GM23338 (cell line): ENCODE measurements at regions not wholly inside any gene's neighbourhood (a gene's known extent, or its start where the extent isn't known, plus 50 kb on each side); places are given as distances from the start of the nearest gene placed in this dataset.

Experiments used
- ATAC-seq: fragments of 200-7000 bp; cut with Tn5 transposase; 3 replicates; pipeline ENCODE4 v1.9.1; 2020
- DNase-seq: peaks from one replicate; pipeline ENCODE4 v3.0.0-alpha.2; 2015; ENCODE audit warnings: low spot score
- H2AFZ ChIP-seq: fragments of 200-600 bp; sonication (generic); 2 replicates; pipeline ENCODE4 v1.8.0; 2016; ENCODE audit warnings: antibody characterized with exemption, mild to moderate bottlenecking, moderate library complexity
- H3F3A ChIP-seq: fragments of 200-600 bp; sonication (generic); replicated peaks from 2 replicates; pipeline ENCODE4 v1.8.0; 2017; ENCODE audit warnings: antibody characterized with exemption, mixed run types, low read depth
- H3K27ac ChIP-seq: fragments of 200-600 bp; sonication (generic); 2 replicates; pipeline ENCODE4 v1.6.1; 2016; ENCODE audit warnings: low read depth
- H3K27me3 ChIP-seq: fragments of 200-600 bp; sonication (generic); 2 replicates; pipeline ENCODE4 v1.8.0; 2016; ENCODE audit warnings: mild to moderate bottlenecking, mixed run types, moderate library complexity; ENCODE audit not compliant: insufficient read depth
- H3K36me3 ChIP-seq: fragments of 200-600 bp; sonication (generic); 2 replicates; pipeline ENCODE4 v1.8.0; 2016; ENCODE audit warnings: mild to moderate bottlenecking; ENCODE audit not compliant: insufficient read depth
- H3K4me1 ChIP-seq: fragments of 200-600 bp; sonication (generic); 2 replicates; pipeline ENCODE4 v1.8.0; 2016; ENCODE audit warnings: mild to moderate bottlenecking, moderate library complexity; ENCODE audit not compliant: insufficient read depth
- H3K4me2 ChIP-seq: fragments of 200-600 bp; sonication (generic); 2 replicates; pipeline ENCODE4 v1.7.1; 2017; ENCODE audit warnings: mixed run types
- H3K4me3 ChIP-seq: fragments of 200-600 bp; sonication (generic); 2 replicates; pipeline ENCODE4 v1.6.1; 2016; ENCODE audit warnings: mixed run types
- H3K79me2 ChIP-seq: fragments of 200-600 bp; sonication (generic); replicated peaks from 2 replicates; pipeline ENCODE4 v1.8.0; 2017; ENCODE audit warnings: mild to moderate bottlenecking; ENCODE audit not compliant: insufficient read depth
- H3K9me2 ChIP-seq: fragments of 200-600 bp; sonication (generic); 2 replicates; pipeline ENCODE4 v1.8.0; 2017; ENCODE audit not compliant: insufficient read depth
- H4K20me1 ChIP-seq: fragments of 200-600 bp; sonication (generic); replicated peaks from 2 replicates; pipeline ENCODE4 v1.8.0; 2017; ENCODE audit warnings: mild to moderate bottlenecking; ENCODE audit not compliant: insufficient read depth
- H3K27ac Mint-ChIP-seq: 2 replicates; pipeline ENCODE4 v1.8.0; 2020; ENCODE audit warnings: inconsistent platforms, mild to moderate bottlenecking, moderate library complexity, mixed read lengths
- H3K27me3 Mint-ChIP-seq: 3 replicates; pipeline ENCODE4 v1.8.0; 2022; ENCODE audit warnings: low read depth, mild to moderate bottlenecking, moderate library complexity, mixed read lengths, inconsistent platforms; ENCODE audit not compliant: insufficient read depth, poor library complexity
- H3K36me3 Mint-ChIP-seq: 3 replicates; pipeline ENCODE4 v1.8.0; 2021; ENCODE audit warnings: low read depth, mild to moderate bottlenecking, inconsistent platforms, moderate library complexity, mixed read lengths
- H3K4me1 Mint-ChIP-seq: 3 replicates; pipeline ENCODE4 v1.8.0; 2020; ENCODE audit warnings: mild to moderate bottlenecking, inconsistent platforms, mixed read lengths
- H3K4me3 Mint-ChIP-seq: 3 replicates; pipeline ENCODE4 v1.8.0; 2021; ENCODE audit warnings: moderate library complexity, mild to moderate bottlenecking, inconsistent platforms, mixed read lengths
- H3K9me3 Mint-ChIP-seq: 3 replicates; pipeline ENCODE4 v1.8.0; 2020; ENCODE audit warnings: moderate library complexity, mild to moderate bottlenecking, inconsistent platforms, mixed read lengths
- CREB1 ChIP-seq: fragments of 250-450 bp; sonication (Bioruptor Pico); IDR thresholded peaks from 2 replicates; pipeline ENCODE4 v1.5.0; 2020; ENCODE audit warnings: low read depth, mild to moderate bottlenecking, moderate library complexity
- JUNB ChIP-seq: IDR thresholded peaks from one replicate; pipeline ENCODE4 v1.6.1; 2016; ENCODE audit warnings: antibody characterized with exemption; ENCODE audit not compliant: unreplicated experiment
- NANOG ChIP-seq: IDR thresholded peaks from 2 replicates; pipeline ENCODE4 v1.6.1; 2016; ENCODE audit warnings: antibody characterized with exemption, borderline replicate concordance
- POLR2AphosphoS5 ChIP-seq: IDR thresholded peaks from 2 replicates; pipeline ENCODE4 v1.6.1; 2016; ENCODE audit warnings: antibody characterized with exemption, low read depth
- STAT1 ChIP-seq: IDR thresholded peaks from one replicate; pipeline ENCODE4 v1.6.1; 2016; ENCODE audit warnings: antibody characterized with exemption; ENCODE audit not compliant: unreplicated experiment
- ZNF114 ChIP-seq: fragments of 250-450 bp; sonication (Bioruptor Pico); IDR thresholded peaks from 2 replicates; pipeline ENCODE4 v1.5.0; 2020; ENCODE audit warnings: mild to moderate bottlenecking, moderate library complexity
- ZNF331 ChIP-seq: fragments of 250-450 bp; sonication (Bioruptor Pico); IDR thresholded peaks from 2 replicates; pipeline ENCODE4 v1.5.0; 2020; ENCODE audit warnings: low read depth, mild to moderate bottlenecking, moderate library complexity
- TF ChIP-seq, protein P1 (sequence below): IDR thresholded peaks from one replicate; pipeline ENCODE4 v1.6.1; 2018; ENCODE audit warnings: antibody characterized with exemption; ENCODE audit not compliant: unreplicated experiment
- TF ChIP-seq, protein P2 (sequence below), 2 experiments: fragments of 200-600 bp in 1 of 2; sonication (generic) in 1 of 2; conservative IDR thresholded peaks; 2 replicates each; pipeline versions ENCODE4 v1.5.1 to v1.6.1; 2016 to 2017; ENCODE audit warnings: antibody characterized with exemption in 2 of 2, low read depth in 2 of 2, mild to moderate bottlenecking in 2 of 2, moderate library complexity in 1 of 2

DNA sequence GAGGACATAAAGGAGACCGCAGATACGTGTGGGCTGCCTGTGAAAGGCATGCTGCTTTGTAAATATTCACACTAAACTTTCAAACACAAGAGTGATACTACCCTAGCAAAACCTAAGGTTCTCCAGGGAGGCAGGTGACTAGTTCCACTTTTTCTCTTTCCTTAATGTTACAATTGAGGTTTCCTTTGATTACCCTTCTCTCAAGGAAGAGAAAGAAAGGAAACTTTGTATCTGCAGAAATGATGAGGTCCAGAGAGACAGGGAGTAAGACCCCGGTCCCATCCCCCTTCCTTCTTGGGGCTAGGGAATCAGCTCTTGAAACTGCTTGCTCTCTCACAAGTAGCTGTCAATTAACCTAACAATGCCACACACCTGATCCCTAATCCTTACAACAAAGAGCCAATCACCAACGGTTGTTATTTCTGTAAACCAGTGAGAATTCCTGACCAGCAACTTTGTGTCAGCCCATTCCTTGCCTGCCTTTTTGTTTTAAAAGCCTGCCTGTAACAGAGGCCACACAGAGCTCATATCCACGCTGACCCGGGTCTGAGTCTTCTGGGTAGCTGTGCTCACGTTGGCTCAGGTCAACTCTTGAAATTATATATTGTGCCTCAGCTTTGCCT, 754.8 kb upstream of the FRG1 start:
- peak; percentile 98 for ATAC-seq
- no peak overlapping the region for H3K4me3 ChIP-seq

DNA sequence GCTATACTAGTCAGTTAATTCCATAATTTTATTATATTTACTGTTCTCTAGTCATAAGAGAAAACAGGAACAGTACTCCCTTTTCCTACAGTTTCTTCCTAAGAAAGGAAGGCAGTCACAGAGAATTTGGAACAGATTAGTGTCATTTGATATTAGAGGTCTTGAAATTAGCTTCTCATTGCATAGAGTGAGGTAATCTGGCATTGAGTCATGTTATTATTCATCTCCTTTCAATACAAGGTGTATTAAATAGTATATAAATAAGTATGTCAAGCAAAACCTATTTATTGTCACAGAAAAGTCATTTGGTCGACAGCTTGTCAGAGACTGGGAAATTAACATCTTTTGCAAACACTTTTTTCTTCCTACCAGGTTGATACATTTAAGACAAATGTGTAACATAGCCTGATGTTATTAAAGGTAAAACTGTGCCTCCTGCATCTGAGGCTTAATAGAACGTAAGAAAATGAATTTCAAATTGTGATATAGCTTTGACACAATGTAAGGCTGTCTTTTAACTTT, 753.1 kb upstream of the FRG1 start:
- Mint-ChIP-seq H3K9me3 (peaks cover 42% of the 10 kb centered on the region), H3K27me3 (peaks cover 3% of the 10 kb centered on the region), H3K4me1 (peaks cover 30% of the 10 kb centered on the region), H3K36me3 (peaks cover 35% of the 10 kb centered on the region), H3K27ac (no peak overlapping the region), H3K4me3 (no peak overlapping the region)
- Histone ChIP-seq H3K27me3 (no peaks in the 10 kb centered on the region), H3K4me1 (peaks cover 18% of the 10 kb centered on the region), H3K79me2 (no peaks in the 10 kb centered on the region), H3F3A (no peaks in the 10 kb centered on the region), H3K4me3 (no peak overlapping the region), H3K36me3 (peaks cover 4% of the 10 kb centered on the region; the same call in 1 of the 2 replicates), H4K20me1 (no peaks in the 10 kb centered on the region), H2AFZ (no peak overlapping the region), H3K9me2 (no peaks in the 10 kb centered on the region; the same call in 1 of the 2 replicates), H3K27ac (no peak overlapping the region), H3K4me2 (no peak overlapping the region)
- DNase-seq (no peak), ATAC-seq (no peak)
- TF ChIP-seq, protein P1, sequence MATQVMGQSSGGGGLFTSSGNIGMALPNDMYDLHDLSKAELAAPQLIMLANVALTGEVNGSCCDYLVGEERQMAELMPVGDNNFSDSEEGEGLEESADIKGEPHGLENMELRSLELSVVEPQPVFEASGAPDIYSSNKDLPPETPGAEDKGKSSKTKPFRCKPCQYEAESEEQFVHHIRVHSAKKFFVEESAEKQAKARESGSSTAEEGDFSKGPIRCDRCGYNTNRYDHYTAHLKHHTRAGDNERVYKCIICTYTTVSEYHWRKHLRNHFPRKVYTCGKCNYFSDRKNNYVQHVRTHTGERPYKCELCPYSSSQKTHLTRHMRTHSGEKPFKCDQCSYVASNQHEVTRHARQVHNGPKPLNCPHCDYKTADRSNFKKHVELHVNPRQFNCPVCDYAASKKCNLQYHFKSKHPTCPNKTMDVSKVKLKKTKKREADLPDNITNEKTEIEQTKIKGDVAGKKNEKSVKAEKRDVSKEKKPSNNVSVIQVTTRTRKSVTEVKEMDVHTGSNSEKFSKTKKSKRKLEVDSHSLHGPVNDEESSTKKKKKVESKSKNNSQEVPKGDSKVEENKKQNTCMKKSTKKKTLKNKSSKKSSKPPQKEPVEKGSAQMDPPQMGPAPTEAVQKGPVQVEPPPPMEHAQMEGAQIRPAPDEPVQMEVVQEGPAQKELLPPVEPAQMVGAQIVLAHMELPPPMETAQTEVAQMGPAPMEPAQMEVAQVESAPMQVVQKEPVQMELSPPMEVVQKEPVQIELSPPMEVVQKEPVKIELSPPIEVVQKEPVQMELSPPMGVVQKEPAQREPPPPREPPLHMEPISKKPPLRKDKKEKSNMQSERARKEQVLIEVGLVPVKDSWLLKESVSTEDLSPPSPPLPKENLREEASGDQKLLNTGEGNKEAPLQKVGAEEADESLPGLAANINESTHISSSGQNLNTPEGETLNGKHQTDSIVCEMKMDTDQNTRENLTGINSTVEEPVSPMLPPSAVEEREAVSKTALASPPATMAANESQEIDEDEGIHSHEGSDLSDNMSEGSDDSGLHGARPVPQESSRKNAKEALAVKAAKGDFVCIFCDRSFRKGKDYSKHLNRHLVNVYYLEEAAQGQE = no peak
- TF ChIP-seq ZNF331 (CRISPR knock-in tag) = no peak
- no peak for TF ChIP-seq ZNF114 (CRISPR knock-in tag)
- no peak for TF ChIP-seq POLR2AphosphoS5
- TF ChIP-seq STAT1 = no peak
- no peak for TF ChIP-seq JUNB

More for the DNA sequence above, 754.8 kb upstream of the FRG1 start:
- H3K9me2 ChIP-seq = no peaks in the 10 kb centered on the region; the same call in 1 of the 2 replicates
- H3K79me2 ChIP-seq = no peaks in the 10 kb centered on the region
- H3K4me1 ChIP-seq = peaks cover 18% of the 10 kb centered on the region
- TF ChIP-seq POLR2AphosphoS5 (peak; percentile 75), NANOG (peak; percentile 94), ZNF331 (CRISPR knock-in tag) (no peak), CREB1 (CRISPR knock-in tag) (peak; percentile 57; the same call in 1 of the 2 replicates)
- TF ChIP-seq, protein P2, sequence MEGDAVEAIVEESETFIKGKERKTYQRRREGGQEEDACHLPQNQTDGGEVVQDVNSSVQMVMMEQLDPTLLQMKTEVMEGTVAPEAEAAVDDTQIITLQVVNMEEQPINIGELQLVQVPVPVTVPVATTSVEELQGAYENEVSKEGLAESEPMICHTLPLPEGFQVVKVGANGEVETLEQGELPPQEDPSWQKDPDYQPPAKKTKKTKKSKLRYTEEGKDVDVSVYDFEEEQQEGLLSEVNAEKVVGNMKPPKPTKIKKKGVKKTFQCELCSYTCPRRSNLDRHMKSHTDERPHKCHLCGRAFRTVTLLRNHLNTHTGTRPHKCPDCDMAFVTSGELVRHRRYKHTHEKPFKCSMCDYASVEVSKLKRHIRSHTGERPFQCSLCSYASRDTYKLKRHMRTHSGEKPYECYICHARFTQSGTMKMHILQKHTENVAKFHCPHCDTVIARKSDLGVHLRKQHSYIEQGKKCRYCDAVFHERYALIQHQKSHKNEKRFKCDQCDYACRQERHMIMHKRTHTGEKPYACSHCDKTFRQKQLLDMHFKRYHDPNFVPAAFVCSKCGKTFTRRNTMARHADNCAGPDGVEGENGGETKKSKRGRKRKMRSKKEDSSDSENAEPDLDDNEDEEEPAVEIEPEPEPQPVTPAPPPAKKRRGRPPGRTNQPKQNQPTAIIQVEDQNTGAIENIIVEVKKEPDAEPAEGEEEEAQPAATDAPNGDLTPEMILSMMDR (conservative IDR thresholded peaks at IDR 0.05; ENCODE audit: low read depth in 2 of 2) = no peak
- H3K36me3 ChIP-seq = peaks cover 4% of the 10 kb centered on the region; the same call in 1 of the 2 replicates
- no peaks in the 10 kb centered on the region for H3F3A ChIP-seq
- H4K20me1 ChIP-seq = no peaks in the 10 kb centered on the region
- H3K27me3 ChIP-seq = no peaks in the 10 kb centered on the region
- peak overlapping the region; percentile 71 for H3K27ac ChIP-seq
- peak; percentile 97 for DNase-seq
- Mint-ChIP-seq H3K9me3 (peaks cover 28% of the 10 kb centered on the region), H3K36me3 (peaks cover 29% of the 10 kb centered on the region), H3K4me1 (peaks cover 36% of the 10 kb centered on the region), H3K4me3 (peak overlapping the region; percentile 43; the same call in 2 of the 3 replicates), H3K27me3 (peaks cover 3% of the 10 kb centered on the region), H3K27ac (peak overlapping the region; percentile 94)
- no peak overlapping the region for H2AFZ ChIP-seq
- peak overlapping the region; percentile 31 for H3K4me2 ChIP-seq
